DOHH2 (cell line): ENCODE measurements at regions not wholly inside any gene's neighbourhood (a gene's known extent, or its start where the extent isn't known, plus 50 kb on each side); places are given as distances from the start of the nearest gene placed in this dataset.

Experiments
- CTCF ChIP-seq: fragments of 200-600 bp; sonication (generic); IDR thresholded peaks from one replicate; pipeline ENCODE4 v1.5.1; 2014; ENCODE audit warnings: antibody characterized with exemption, mild to moderate bottlenecking, low read depth, low read length; ENCODE audit not compliant: poor library complexity, severe bottlenecking
- EZH2phosphoT487 ChIP-seq: fragments of 200-600 bp; sonication (generic); IDR thresholded peaks from 2 replicates; pipeline ENCODE4 v1.6.1; 2017; ENCODE audit warnings: borderline replicate concordance, mild to moderate bottlenecking, antibody characterized with exemption, low read length, moderate library complexity, mixed read lengths

DNA sequence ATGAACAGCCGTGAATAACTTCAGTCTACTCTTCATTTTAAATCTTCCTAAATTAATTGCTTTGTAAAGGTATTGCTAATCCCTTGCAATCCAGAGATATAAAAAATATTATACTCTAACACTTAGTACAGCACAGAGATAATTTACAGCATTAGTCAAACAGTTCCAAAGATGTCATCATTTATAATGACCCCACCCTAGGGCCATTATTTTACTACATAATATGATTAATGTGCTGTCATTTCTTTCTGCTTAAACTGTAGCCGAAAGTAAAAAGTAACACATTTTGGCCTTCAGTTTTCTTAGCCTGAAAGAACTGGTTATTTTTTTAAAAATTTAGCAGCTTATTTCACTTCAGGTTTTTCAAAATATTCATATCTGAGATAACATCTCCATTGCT lies 256.3 kb upstream of the RFC3 start:
- TF ChIP-seq CTCF = no peak
- no peak for TF ChIP-seq EZH2phosphoT487
